Uterus (tissue), 2 donors: ENCODE measurements at regions not wholly inside any gene's neighbourhood (a gene's known extent, or its start where the extent isn't known, plus 50 kb on each side); places are given as distances from the start of the nearest gene placed in this dataset.

Experiments used
- CTCF ChIP-seq, 4 experiments: fragments of 200-600 bp in 2 of 4; fragments of 450-650 bp in 2 of 4; sonication (generic) in 2 of 4; IDR thresholded peaks; one replicate each; pipeline ENCODE4 v1.5.1; 2016 to 2019; ENCODE audit warnings: antibody characterized with exemption in 4 of 4, mild to moderate bottlenecking in 2 of 4, moderate library complexity in 1 of 4
- POLR2A ChIP-seq, 2 donors: fragments of 450-650 bp; IDR thresholded peaks; one replicate each; pipeline ENCODE4 v1.6.1; 2016; ENCODE audit warnings: antibody characterized with exemption in 2 of 2, mild to moderate bottlenecking in 1 of 2, moderate library complexity in 1 of 2

- TF ChIP-seq CTCF (IDR thresholded peaks at IDR 0.05) (no peak), POLR2A (IDR thresholded peaks at IDR 0.05) (no peak)
These were observed 95.7 kb downstream of the SLC10A2 start for GRCh38 chr13:102970542-102970941.
